ENCODE measurements at regions not wholly inside any gene's neighbourhood (a gene's known extent, or its start where the extent isn't known, plus 50 kb on each side); places are given as distances from the start of the nearest gene placed in this dataset.

GRCh38 chr2:64919261-64919660 lies 69.9 kb upstream of the SLC1A4 start:
- Histone ChIP-seq H2BK120ac (replicated peaks; ENCODE audit: low read depth, low read length) (no peak overlapping the region), H2AK5ac (ENCODE audit: low read depth, low read length) (no peak overlapping the region), H3K79me1 (ENCODE audit: low read depth, low read length) (no peaks in the 10 kb centered on the region), H3K27ac (ENCODE audit: low read depth, low read length) (no peak overlapping the region), H3K27me3 (replicated peaks in 1 of 4; ENCODE audit: control insufficient read depth in 3 of 4, extremely low read depth in 1 of 4, insufficient read depth in 3 of 4, low read length in 3 of 4) (peaks cover 0 to 7% (median 3%) of the 10 kb centered on the region in 4 experiments; a peak in 3 of 7 replicates), H3K18ac (ENCODE audit: extremely low read depth, low read length) (no peak overlapping the region), H2BK15ac (ENCODE audit: low read length) (no peak overlapping the region), H2AFZ (ENCODE audit: low read length) (no peak overlapping the region), H2BK5ac (ENCODE audit: low read depth, low read length) (no peak overlapping the region), H3K9ac (replicated peaks in 1 of 4; ENCODE audit: extremely low read depth in 1 of 4, low read depth in 3 of 4, low read length in 3 of 4) (no peak overlapping the region), H2BK12ac (ENCODE audit: low read depth, low read length) (no peak overlapping the region), H4K20me1 (replicated peaks in 1 of 2; ENCODE audit: control insufficient read depth in 1 of 2, insufficient read depth in 2 of 2, low read length in 2 of 2) (no peaks in the 10 kb centered on the region), H3K9me3 (ENCODE audit: insufficient read depth in 2 of 2, low read depth in 1 of 2, low read length in 1 of 2) (no peaks in the 10 kb centered on the region), H3K4ac (replicated peaks; ENCODE audit: insufficient read length, low read depth, low read length) (no peak overlapping the region), H4K5ac (ENCODE audit: insufficient read length, low read depth, low read length) (no peak overlapping the region), H4K8ac (ENCODE audit: extremely low read depth, insufficient read depth, low read length) (no peak overlapping the region), H3K14ac (ENCODE audit: insufficient read length) (no peak overlapping the region), H3K23ac (ENCODE audit: insufficient read length) (no peak overlapping the region), H3K4me1 (replicated peaks in 1 of 4; ENCODE audit: control insufficient read depth in 3 of 4, insufficient read depth in 4 of 4, low read length in 3 of 4) (peaks cover 0 to 10% (median 5%) of the 10 kb centered on the region in 4 experiments; a peak in 6 of 7 replicates), H3K36me3 (ENCODE audit: control insufficient read depth in 2 of 4, insufficient read depth in 4 of 4, low read length in 3 of 4) (no peaks in the 10 kb centered on the region), H3K4me3 (ENCODE audit: extremely low read depth in 1 of 4, insufficient read depth in 2 of 4, low read depth in 3 of 4, low read length in 4 of 4) (no peak overlapping the region), H3K23me2 (ENCODE audit: low read depth, low read length) (no peaks in the 10 kb centered on the region), H3K56ac (replicated peaks; ENCODE audit: insufficient read length, low read depth, low read length) (no peak overlapping the region), H3K79me2 (ENCODE audit: control insufficient read depth in 1 of 2, insufficient read depth in 2 of 2, low read length in 2 of 2) (no peaks in the 10 kb centered on the region), H3K4me2 (ENCODE audit: insufficient read depth in 1 of 2, low read depth in 2 of 2, low read length in 2 of 2) (no peak overlapping the region), H2BK20ac (ENCODE audit: low read length) (no peak overlapping the region), H4K91ac (replicated peaks; ENCODE audit: insufficient read length, low read length) (no peak overlapping the region)
- DNase-seq (ENCODE audit: low read depth in 1 of 2, low spot score in 2 of 2) (no peak), FAIRE-seq (no peak)
- ChIA-PET POLR2A (ENCODE audit: partially characterized antibody) (interaction anchor here (1.2 to 1.8 kb wide), 2 partner anchors 12 to 266 kb away, joined by 3 read pairs; no protein-coding TSS in a partner anchor), CTCF (ENCODE audit: partially characterized antibody) (interaction anchor here (0.6 to 8.7 kb wide), 20 partner anchors 13 to 589 kb away, joined by 3 to 64 read pairs (median 5); partner anchors contain the start of gene SLC1A4)
- WGBS, 2 experiments (ENCODE audit: extremely low coverage in 1 of 2, insufficient coverage in 1 of 2, insufficient read length in 1 of 2, insufficient replicate concordance in 2 of 2, low coverage in 1 of 2, low lambda C conversion rate in 2 of 2, missing lambda C conversion rate in 1 of 2) = 86% methylated on average over 2 of the region's 2 CpGs; no CpG with 5 or more reads in 1 of the 2 experiments
- TF ChIP-seq TAF1 (IDR thresholded peaks at IDR 0.05; ENCODE audit: low read depth, low read length) (no peak), NANOG (IDR thresholded peaks at IDR 0.05; ENCODE audit: insufficient read depth, low read depth, low read length, poor library complexity, severe bottlenecking) (no peak), SIRT6 (IDR thresholded peaks at IDR 0.05; ENCODE audit: low read length) (no peak), E2F6 (IDR thresholded peaks at IDR 0.05) (no peak), ATF3 (IDR thresholded peaks at IDR 0.05; ENCODE audit: insufficient read depth, low read depth, low read length) (no peak)

Data from H1 (cell line).